OCI-LY1 (cell line): ENCODE measurements at regions not wholly inside any gene's neighbourhood (a gene's known extent, or its start where the extent isn't known, plus 50 kb on each side); places are given as distances from the start of the nearest gene placed in this dataset.

Experiments used
- H2AFZ ChIP-seq: fragments of 200-600 bp; sonication (generic), shearing (Covaris generic); 2 replicates; pipeline ENCODE4 v1.6.0; 2014; ENCODE audit warnings: antibody characterized with exemption, mild to moderate bottlenecking, low read length
- H3F3A ChIP-seq: fragments of 200-600 bp; sonication (generic), shearing (Covaris generic); 2 replicates; pipeline ENCODE4 v1.6.0; 2014; ENCODE audit warnings: mild to moderate bottlenecking, antibody characterized with exemption, low read length, moderate library complexity; ENCODE audit not compliant: insufficient read depth
- H3K27ac ChIP-seq: fragments of 200-600 bp; sonication (generic); 2 replicates; pipeline ENCODE4 v1.5.1; 2014; ENCODE audit warnings: low read length, mixed run types, mild to moderate bottlenecking, low read depth; ENCODE audit not compliant: poor library complexity, severe bottlenecking
- H3K27me3 ChIP-seq: fragments of 200-600 bp; sonication (generic); 2 replicates; pipeline ENCODE4 v1.6.0; 2014; ENCODE audit warnings: antibody characterized with exemption, mild to moderate bottlenecking, low read length, moderate library complexity; ENCODE audit not compliant: insufficient read depth
- H3K36me3 ChIP-seq: fragments of 200-600 bp; sonication (generic); 2 replicates; pipeline ENCODE4 v1.6.1; 2014; ENCODE audit warnings: mild to moderate bottlenecking, antibody characterized with exemption, low read length, moderate library complexity, mixed read lengths; ENCODE audit not compliant: insufficient read depth
- H3K4me1 ChIP-seq: fragments of 200-600 bp; sonication (generic); 2 replicates; pipeline ENCODE4 v1.5.1; 2014; ENCODE audit warnings: mild to moderate bottlenecking, low read length, moderate library complexity; ENCODE audit not compliant: insufficient read depth, severe bottlenecking
- H3K4me2 ChIP-seq: fragments of 200-600 bp; sonication (generic), shearing (Covaris generic); 2 replicates; pipeline ENCODE4 v1.6.1; 2014; ENCODE audit warnings: low read length
- H3K4me3 ChIP-seq: fragments of 200-600 bp; sonication (generic); 2 replicates; pipeline ENCODE4 v1.5.1; 2014; ENCODE audit warnings: low read length, low read depth, mild to moderate bottlenecking, mixed read lengths; ENCODE audit not compliant: poor library complexity, severe bottlenecking
- H3K79me2 ChIP-seq: fragments of 200-600 bp; shearing (Covaris generic); 2 replicates; pipeline ENCODE4 v1.6.1; 2016; ENCODE audit warnings: mixed run types, low read length, mixed read lengths; ENCODE audit not compliant: insufficient read depth
- H3K9ac ChIP-seq: fragments of 200-600 bp; sonication (generic), shearing (Covaris generic); 2 replicates; pipeline ENCODE4 v1.6.1; 2014; ENCODE audit warnings: mild to moderate bottlenecking, low read length, mixed read lengths
- H3K9me2 ChIP-seq: fragments of 200-600 bp; sonication (generic), shearing (Covaris generic); 2 replicates; pipeline ENCODE4 v1.6.1; 2014; ENCODE audit warnings: low read depth, mild to moderate bottlenecking, low read length, mixed read lengths
- H3K9me3 ChIP-seq: fragments of 200-600 bp; shearing (Covaris generic); 2 replicates; pipeline ENCODE4 v1.6.1; 2014; ENCODE audit warnings: low read length, mixed read lengths
- H4K20me1 ChIP-seq: fragments of 200-600 bp; sonication (generic), shearing (Covaris generic); 2 replicates; pipeline ENCODE4 v1.6.0; 2016; ENCODE audit warnings: mild to moderate bottlenecking, low read length; ENCODE audit not compliant: insufficient read depth
- CTCF ChIP-seq: fragments of 200-600 bp; sonication (generic), shearing (Covaris generic); IDR thresholded peaks from 2 replicates; pipeline ENCODE4 v1.5.1; 2017; ENCODE audit warnings: mild to moderate bottlenecking, antibody characterized with exemption, low read length, moderate library complexity, mixed read lengths
- EZH2 ChIP-seq: fragments of 200-600 bp; sonication (generic), shearing (Covaris generic); IDR thresholded peaks from 2 replicates; pipeline ENCODE4 v1.8.0; 2017; ENCODE audit warnings: borderline replicate concordance, mixed run types, mild to moderate bottlenecking, antibody characterized with exemption, low read length, moderate library complexity, mixed read lengths

DNA sequence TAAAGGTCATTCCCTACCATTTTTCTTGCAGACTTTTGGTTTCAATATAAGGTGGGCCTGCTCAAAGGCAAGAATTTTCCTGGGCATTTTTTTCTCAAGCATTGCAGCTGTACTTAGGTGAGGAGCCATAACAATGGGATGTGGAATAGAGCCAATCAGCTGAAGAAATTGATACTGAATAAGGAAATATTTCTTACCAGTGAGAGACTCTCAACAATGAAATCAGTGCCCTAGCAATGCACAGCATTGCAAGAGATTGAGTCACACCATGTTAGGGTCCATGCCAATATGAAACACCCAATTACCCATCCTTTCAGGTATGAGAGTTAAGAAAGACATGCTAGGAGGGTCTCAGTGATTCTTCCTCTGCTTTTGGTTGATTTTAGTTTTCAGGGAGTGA, 237.6 kb downstream of the SOX9 start:
- Histone ChIP-seq H4K20me1 (no peaks in the 10 kb centered on the region), H3F3A (no peaks in the 10 kb centered on the region), H3K4me3 (no peak overlapping the region), H3K27me3 (no peaks in the 10 kb centered on the region), H3K79me2 (no peaks in the 10 kb centered on the region), H3K36me3 (no peaks in the 10 kb centered on the region), H3K9ac (no peak overlapping the region), H3K4me2 (no peak overlapping the region), H3K4me1 (no peaks in the 10 kb centered on the region), H3K9me3 (no peaks in the 10 kb centered on the region), H2AFZ (no peak overlapping the region), H3K27ac (no peak overlapping the region), H3K9me2 (no peaks in the 10 kb centered on the region)
- TF ChIP-seq CTCF (no peak), EZH2 (no peak)

DNA sequence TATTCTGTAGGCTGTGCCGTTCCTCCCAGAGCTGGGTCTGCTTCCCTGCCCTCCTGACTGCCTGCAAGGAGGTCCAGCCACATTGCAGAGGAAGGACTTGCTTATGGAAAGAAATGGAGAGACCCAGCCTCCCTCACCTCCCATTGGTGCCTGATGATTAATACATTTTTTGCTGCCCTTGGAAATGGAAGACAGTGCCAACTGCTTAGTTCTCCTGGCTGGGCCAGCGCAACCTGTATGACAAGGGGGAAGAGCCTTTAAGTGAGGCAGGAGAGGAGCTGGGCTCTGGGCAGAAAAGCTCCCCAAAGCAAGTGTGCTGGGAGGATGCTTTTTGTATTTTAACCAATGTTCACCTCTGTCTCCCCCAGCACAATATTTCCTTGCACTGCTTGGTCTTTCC, 238.5 kb downstream of the SOX9 start:
- Histone ChIP-seq H3K36me3 (no peaks in the 10 kb centered on the region), H4K20me1 (no peaks in the 10 kb centered on the region), H3F3A (no peaks in the 10 kb centered on the region), H3K9me2 (no peaks in the 10 kb centered on the region), H3K79me2 (no peaks in the 10 kb centered on the region), H2AFZ (no peak overlapping the region), H3K9ac (no peak overlapping the region), H3K4me3 (no peak overlapping the region), H3K27me3 (no peaks in the 10 kb centered on the region), H3K27ac (no peak overlapping the region), H3K4me1 (no peaks in the 10 kb centered on the region), H3K9me3 (no peaks in the 10 kb centered on the region), H3K4me2 (no peak overlapping the region)
- TF ChIP-seq CTCF (no peak), EZH2 (no peak)

DNA sequence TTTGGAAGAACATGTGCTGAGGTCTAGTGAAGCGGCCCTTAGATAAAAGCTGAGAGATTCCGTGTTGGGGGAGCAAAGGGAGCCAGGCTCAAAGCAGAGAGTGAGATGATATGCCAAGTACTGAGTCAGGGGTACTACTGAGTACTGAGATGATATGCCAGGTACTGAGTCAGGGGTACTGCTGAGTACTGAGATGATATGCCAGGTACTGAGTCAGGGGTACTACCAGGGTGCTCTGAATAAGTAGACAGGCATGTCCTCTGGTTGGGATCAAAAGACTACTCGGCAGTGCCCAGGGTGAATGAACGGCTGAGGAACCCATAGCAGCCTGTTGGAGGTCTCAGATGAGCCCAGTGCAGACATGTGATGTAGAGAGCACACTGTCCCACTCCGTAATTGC, 239.0 kb downstream of the SOX9 start:
- H3K9me3 ChIP-seq: no peaks in the 10 kb centered on the region
- no peak overlapping the region for H3K9ac ChIP-seq
- H3K36me3 ChIP-seq: no peaks in the 10 kb centered on the region
- TF ChIP-seq EZH2 (no peak), CTCF (no peak)
- no peak overlapping the region for H3K27ac ChIP-seq
- H2AFZ ChIP-seq: no peak overlapping the region
- no peak overlapping the region for H3K4me2 ChIP-seq
- H3F3A ChIP-seq: no peaks in the 10 kb centered on the region
- no peaks in the 10 kb centered on the region for H4K20me1 ChIP-seq
- H3K27me3 ChIP-seq: no peaks in the 10 kb centered on the region
- no peak overlapping the region for H3K4me3 ChIP-seq
- no peaks in the 10 kb centered on the region for H3K79me2 ChIP-seq
- no peaks in the 10 kb centered on the region for H3K4me1 ChIP-seq
- no peaks in the 10 kb centered on the region for H3K9me2 ChIP-seq
